GM13977 (cell line): ENCODE measurements at regions not wholly inside any gene's neighbourhood (a gene's known extent, or its start where the extent isn't known, plus 50 kb on each side); places are given as distances from the start of the nearest gene placed in this dataset.
"Not testable (repeated sequence)": the region's sequence is repeated elsewhere in the genome, so short reads cannot be mapped to it uniquely, and the experiment has no call there.

Experiments
- DNase-seq: peaks from one replicate; pipeline ENCODE4 v3.0.0; 2012; ENCODE audit warnings: low spot score
- in situ Hi-C: fragments of 300-500 bp; cut with MboI; formaldehyde crosslinking; loops from one replicate; pipeline ENCODE4 v1.12.0; 2022; ENCODE audit warnings: low sequenced_read_pairs, low pct_unique_long_range_greater_than_20kb, mixed read lengths, inconsistent platforms; ENCODE audit not compliant: unreplicated experiment
- TF ChIP-seq, protein P1 (sequence below): IDR thresholded peaks from 2 replicates; pipeline ENCODE4 v1.5.1; 2012; ENCODE audit warnings: mild to moderate bottlenecking, control low read depth; ENCODE audit not compliant: insufficient read depth; ENCODE audit errors: extremely low read depth, missing control alignments

DNA sequence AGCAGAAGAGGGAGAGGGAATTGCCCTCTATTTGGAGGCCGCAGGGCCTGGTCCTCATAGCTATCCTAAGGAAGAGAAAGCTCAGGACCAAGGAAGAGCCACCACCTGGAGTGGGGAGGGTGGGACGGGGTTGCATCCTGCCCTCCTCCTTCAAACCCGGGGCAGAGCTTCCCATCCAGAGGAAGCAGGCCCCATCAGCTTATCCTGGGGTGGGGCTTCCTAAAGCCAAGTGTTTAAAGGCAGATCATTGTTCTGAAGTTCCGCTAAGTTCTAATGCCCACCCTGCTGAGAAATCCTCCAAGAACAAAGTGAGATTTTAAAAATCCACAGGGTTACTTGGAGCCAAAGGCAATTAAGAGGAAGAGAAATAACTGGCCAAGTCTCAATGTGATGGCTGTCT lies 210.3 kb downstream of the C9orf152 start:
- no peak for DNase-seq
- TF ChIP-seq, protein P1, sequence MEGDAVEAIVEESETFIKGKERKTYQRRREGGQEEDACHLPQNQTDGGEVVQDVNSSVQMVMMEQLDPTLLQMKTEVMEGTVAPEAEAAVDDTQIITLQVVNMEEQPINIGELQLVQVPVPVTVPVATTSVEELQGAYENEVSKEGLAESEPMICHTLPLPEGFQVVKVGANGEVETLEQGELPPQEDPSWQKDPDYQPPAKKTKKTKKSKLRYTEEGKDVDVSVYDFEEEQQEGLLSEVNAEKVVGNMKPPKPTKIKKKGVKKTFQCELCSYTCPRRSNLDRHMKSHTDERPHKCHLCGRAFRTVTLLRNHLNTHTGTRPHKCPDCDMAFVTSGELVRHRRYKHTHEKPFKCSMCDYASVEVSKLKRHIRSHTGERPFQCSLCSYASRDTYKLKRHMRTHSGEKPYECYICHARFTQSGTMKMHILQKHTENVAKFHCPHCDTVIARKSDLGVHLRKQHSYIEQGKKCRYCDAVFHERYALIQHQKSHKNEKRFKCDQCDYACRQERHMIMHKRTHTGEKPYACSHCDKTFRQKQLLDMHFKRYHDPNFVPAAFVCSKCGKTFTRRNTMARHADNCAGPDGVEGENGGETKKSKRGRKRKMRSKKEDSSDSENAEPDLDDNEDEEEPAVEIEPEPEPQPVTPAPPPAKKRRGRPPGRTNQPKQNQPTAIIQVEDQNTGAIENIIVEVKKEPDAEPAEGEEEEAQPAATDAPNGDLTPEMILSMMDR = no peak
- in situ Hi-C loops = no loop called here

DNA sequence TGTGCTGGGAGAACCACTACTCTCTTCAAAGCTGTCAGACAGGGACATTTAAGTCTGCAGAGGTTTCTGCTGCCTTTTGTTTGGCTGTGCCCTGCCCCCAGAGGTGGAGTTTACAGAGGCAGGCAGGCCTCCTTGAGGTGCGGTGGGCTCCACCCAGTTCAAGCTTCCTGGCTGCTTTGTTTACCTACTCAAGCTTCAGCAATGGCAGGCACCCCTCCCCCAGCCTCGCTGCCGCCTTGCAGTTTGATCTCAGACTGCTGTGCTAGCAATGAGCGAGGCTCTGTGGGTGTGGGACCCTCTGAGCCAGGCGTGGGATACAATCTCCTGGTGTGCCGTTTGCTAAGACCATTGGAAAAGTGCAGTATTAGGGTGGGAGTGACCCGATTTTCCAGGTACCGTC lies 202.4 kb downstream of the C9orf152 start:
- in situ Hi-C loops, DNase-seq: not testable (repeated sequence)

DNA sequence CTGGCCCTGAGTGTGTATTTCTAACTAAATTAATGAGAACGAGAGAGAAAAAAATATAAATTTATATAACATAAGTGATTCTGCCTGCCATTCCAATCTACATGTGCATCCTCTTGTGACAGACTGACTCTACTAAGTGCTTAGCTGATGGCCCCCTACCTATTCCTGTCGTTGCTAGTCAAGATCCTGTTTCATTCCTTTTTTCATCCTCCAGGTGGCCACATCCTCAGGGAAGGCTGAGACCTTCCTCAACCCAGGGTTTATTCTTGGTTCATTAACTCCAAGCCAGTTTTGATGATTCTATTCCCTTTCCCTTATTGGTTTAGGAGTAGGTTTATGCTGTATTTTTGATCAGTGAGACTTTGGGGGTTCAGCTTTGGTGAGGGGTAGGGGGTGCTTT lies 201.3 kb downstream of the C9orf152 start:
- TF ChIP-seq, protein P1 = no peak
- in situ Hi-C loops = no loop called here
- DNase-seq = no peak

DNA sequence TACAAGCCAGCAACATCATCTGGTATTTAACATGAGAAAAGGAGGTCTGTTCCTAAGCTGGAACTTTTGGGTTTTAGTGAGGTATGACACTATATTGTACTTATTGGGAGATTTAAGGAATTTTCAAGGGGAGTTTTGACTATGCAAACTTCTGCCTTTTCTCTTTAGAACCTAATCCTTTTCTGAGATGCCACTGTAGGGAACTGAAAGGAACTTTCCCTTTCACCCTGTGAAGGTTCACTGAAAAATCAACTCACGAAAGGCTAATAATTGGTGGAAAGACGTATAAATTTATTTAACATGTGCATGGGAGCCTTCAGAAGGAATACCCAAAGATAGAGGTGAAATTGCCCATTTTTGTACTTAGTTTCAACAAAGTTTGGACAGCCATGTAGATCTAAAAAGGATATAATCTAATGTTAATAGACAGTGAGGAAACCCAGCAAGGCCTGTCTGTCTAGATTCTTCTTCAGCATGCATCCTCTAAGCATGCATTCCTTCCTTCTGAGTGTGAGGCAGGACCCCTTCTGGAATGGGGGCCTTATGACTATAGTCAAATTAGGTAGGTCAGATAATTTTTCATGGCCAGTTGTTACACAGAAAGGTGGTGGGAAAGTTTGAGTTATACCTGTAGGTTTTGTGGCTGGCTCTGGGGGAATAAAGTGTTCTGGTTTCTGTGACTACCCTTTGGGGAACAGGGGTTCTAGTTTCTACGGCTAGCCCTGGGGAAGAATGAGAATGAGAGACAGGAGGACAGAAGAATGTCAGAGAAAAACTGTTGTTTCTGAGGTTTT lies 200.3 kb downstream of the C9orf152 start:
- peak; percentile 31 for DNase-seq
- TF ChIP-seq, protein P1 = no peak
- in situ Hi-C loops = no loop called here

DNA sequence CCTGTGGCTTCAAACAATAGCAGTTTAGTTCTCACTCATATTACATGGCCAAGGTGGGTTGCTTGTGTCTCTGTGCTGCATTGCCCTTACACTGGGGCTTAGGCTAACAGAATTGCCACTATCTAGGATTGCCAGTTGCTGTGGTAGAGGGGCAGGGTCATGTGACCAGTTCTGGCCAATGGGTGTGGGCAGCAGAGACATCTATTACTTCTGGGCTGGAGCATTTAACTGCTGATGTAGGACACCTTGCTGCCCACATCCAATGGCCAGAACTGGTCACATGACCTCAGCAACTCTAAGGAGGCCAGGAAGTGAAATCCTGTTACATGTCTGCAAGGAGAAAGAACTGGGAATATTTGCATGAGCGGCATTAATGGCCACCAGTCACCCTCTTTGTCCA lies 199.3 kb downstream of the C9orf152 start:
- no peak for DNase-seq
- TF ChIP-seq, protein P1 = no peak
- in situ Hi-C loops = no loop called here

DNA sequence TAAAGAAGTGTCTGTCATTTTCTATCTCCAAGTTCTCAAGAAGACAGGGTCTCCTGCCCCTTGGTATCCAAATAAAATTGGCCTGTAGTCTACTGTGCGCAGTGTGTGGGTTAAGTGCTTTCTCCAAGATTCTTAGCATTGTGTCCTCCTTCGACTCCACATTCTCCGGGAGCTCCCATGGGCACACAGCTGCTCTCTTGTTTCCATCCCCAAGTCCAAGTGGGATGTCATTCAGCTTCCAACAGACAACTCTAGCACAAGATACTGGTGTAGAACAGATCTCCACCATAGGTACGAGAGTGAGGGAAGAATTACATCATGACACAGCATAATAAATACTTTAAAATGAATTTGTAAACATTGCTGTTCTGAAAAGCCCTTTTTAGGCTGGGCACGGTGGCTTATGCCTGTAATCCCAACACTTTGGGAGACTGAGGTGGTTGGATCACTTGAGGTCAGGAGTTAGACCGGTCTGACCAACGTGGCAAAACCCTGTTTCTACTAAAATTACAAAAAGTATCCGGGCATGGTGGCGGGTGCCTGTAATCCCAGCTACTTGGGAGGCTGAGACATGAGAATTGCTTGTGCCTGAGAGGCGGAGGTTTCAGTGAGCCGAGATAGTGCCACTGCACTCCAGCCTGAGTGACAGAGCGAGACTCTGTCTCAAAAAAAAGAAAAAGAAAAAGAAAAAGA lies 196.2 kb downstream of the C9orf152 start:
- TF ChIP-seq, protein P1 = no peak
- no peak for DNase-seq
- in situ Hi-C loops = no loop called here

DNA sequence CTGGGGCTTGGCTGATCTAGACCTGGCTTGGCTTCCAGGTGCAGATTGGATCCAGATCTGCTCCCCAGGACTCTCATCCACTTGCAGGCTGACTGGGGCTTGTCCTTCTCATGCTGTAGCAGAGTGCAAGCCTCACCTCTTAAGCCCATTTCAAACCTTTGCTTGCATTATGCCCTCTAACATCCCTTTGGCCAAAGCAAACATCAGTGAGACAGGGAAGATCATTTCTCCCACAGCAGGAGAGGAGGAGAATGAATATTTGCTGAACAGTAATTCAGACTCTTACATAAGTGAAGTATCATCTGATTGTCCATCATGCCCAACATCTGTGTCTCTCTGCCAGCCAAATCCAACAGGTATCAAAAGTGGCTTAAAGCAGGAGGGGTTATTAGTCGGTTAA lies 194.9 kb downstream of the C9orf152 start:
- DNase-seq = no peak
- in situ Hi-C loops = no loop called here
- TF ChIP-seq, protein P1 = no peak
